ENCODE measurements at regions not wholly inside any gene's neighbourhood (a gene's known extent, or its start where the extent isn't known, plus 50 kb on each side); places are given as distances from the start of the nearest gene placed in this dataset.

DNA sequence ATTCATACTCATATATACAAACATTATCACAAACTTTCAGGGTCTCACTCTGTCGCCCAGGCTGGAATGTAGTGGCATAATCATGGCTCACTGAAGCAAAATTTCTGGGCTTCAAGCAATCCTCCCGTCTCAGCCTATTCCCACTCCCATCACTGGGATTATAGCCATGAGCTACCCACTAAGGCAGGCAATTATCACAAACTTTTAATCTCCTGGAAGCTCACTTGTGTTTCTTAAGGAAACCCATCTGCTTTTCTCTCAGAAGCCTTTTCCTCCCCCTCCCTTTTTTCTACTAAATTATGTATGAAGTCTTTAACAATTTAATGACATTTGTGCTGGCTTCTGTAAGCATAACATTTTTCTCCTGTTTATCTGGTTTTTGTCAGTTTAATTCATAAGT is 170.5 kb downstream of the AREG start:
- Histone ChIP-seq H3K36me3 (no peaks in the 10 kb centered on the region), H3K27me3 (no peaks in the 10 kb centered on the region), H3K4me1 (no peaks in the 10 kb centered on the region), H3K9me3 (no peaks in the 10 kb centered on the region), H3K4me3 (ENCODE audit: low read depth, low read length) (no peak overlapping the region)
- DNase-seq, result no peak
- TF ChIP-seq, protein P1, sequence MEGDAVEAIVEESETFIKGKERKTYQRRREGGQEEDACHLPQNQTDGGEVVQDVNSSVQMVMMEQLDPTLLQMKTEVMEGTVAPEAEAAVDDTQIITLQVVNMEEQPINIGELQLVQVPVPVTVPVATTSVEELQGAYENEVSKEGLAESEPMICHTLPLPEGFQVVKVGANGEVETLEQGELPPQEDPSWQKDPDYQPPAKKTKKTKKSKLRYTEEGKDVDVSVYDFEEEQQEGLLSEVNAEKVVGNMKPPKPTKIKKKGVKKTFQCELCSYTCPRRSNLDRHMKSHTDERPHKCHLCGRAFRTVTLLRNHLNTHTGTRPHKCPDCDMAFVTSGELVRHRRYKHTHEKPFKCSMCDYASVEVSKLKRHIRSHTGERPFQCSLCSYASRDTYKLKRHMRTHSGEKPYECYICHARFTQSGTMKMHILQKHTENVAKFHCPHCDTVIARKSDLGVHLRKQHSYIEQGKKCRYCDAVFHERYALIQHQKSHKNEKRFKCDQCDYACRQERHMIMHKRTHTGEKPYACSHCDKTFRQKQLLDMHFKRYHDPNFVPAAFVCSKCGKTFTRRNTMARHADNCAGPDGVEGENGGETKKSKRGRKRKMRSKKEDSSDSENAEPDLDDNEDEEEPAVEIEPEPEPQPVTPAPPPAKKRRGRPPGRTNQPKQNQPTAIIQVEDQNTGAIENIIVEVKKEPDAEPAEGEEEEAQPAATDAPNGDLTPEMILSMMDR (IDR thresholded peaks at IDR 0.05; ENCODE audit: low read depth, low read length), result no peak

DNA sequence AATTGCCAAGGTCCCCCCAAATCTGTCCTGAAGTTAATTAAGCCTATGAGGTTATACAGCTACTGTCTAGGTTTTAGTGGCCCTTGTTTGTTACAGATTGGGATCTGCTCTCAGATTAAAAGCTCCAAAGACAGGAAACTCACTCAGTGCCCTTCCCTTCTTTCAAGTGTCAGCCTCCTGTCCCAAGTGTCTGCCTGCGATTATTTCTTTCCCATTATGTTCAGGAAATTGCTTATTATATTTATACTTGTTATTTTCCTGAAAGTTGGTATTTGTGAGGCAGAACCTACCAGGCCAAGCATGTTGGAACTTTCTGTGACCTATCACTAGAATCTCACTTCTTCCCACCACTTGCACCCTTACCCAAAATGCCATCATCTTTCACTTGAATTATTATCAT is 173.2 kb downstream of the AREG start:
- TF ChIP-seq, protein P1 (IDR thresholded peaks at IDR 0.05; ENCODE audit: low read depth, low read length), result no peak
- no peak for DNase-seq
- Histone ChIP-seq H3K4me1 (no peaks in the 10 kb centered on the region), H3K27me3 (no peaks in the 10 kb centered on the region), H3K9me3 (no peaks in the 10 kb centered on the region), H3K4me3 (ENCODE audit: low read depth, low read length) (no peak overlapping the region), H3K36me3 (no peaks in the 10 kb centered on the region)

DNA sequence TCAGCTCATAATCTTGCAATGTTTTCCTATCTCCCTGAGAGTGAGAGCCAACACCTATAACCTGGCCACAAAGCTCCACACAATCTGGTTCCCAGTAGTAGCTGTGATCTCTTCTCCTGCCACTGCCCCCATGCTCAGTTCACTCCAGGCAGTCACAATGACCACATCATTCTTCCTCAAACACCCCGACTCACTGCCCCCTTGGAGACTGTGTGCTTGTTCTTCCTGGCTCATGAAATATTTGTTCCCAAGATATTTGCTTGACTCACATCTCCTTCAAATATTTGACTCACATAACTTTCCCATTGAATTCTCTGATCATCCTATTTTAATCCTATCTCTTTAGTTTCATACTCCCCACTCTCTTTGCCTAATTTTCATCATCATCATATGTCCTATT is 173.7 kb downstream of the AREG start:
- DNase-seq, result no peak
- H3K27me3 ChIP-seq, result no peaks in the 10 kb centered on the region
- no peaks in the 10 kb centered on the region for H3K36me3 ChIP-seq
- H3K4me1 ChIP-seq, result no peaks in the 10 kb centered on the region
- H3K9me3 ChIP-seq, result no peaks in the 10 kb centered on the region
- TF ChIP-seq, protein P1 (IDR thresholded peaks at IDR 0.05; ENCODE audit: low read depth, low read length), result no peak
- no peak overlapping the region for H3K4me3 ChIP-seq (ENCODE audit: low read depth, low read length)

DNA sequence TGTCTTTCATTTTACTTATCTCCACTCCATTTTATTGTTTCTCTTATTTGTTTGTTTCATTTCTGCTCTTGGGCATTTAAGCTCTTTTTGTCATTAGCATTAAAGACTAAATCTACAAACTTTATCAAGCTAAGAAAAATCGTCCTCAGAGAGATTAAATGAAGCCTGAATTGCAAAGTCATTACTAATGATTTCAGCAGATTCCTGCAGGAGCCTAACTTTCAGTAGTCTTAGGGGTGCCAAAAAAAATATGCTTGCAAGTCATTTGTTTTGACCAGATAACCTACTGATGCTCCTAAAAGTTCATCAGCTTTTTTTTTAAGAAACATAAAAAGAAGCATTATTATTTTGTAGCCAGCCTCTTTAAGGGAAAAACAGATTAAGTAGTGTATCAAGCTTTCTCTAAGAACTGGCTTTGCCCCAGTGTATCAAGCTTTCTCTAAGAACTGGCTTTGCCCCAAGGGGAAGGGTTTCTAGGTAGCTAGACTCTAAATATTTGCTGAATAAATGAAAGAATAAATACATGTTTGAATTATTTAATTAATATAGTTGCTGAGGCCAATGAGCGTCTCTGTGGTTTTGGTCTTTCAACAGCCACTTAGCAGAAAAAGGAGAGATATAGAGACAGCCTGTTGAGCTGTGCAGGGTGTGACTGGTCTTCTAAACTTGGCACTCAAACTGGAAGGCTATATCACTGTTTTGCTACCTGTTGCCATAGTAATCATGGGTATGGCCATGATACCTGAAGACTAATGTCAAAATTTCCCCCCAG is 174.2 kb downstream of the BTC start:
- H3K4me3 ChIP-seq (ENCODE audit: low read depth, low read length), result no peak overlapping the region
- H3K36me3 ChIP-seq, result no peaks in the 10 kb centered on the region
- TF ChIP-seq, protein P1 (IDR thresholded peaks at IDR 0.05; ENCODE audit: low read depth, low read length), result no peak
- H3K27me3 ChIP-seq, result no peaks in the 10 kb centered on the region
- DNase-seq, result no peak
- no peaks in the 10 kb centered on the region for H3K9me3 ChIP-seq
- no peaks in the 10 kb centered on the region for H3K4me1 ChIP-seq

DNA sequence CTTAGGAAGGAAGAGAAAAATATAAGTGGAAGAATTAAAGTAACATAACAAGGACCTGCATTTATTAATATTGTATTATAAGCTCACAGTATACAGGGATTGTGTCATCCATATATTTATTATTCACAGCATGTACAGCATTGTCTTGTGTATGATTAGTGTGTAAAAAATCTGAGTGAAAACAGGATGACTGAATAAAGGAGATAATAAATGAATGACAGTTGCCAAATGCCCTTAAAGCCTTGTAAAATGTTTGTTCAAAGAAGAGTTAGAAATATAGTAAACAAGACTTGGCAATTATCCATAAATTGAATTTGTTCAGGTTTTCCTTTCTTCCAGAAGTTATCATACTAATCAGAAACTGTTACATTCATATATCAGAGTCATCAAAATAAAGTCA is 172.7 kb downstream of the BTC start:
- no peak for DNase-seq
- H3K4me3 ChIP-seq (ENCODE audit: low read depth, low read length), result no peak overlapping the region
- TF ChIP-seq, protein P1 (IDR thresholded peaks at IDR 0.05; ENCODE audit: low read depth, low read length), result no peak
- H3K36me3 ChIP-seq, result no peaks in the 10 kb centered on the region
- no peaks in the 10 kb centered on the region for H3K27me3 ChIP-seq
- no peaks in the 10 kb centered on the region for H3K9me3 ChIP-seq
- no peaks in the 10 kb centered on the region for H3K4me1 ChIP-seq

DNA sequence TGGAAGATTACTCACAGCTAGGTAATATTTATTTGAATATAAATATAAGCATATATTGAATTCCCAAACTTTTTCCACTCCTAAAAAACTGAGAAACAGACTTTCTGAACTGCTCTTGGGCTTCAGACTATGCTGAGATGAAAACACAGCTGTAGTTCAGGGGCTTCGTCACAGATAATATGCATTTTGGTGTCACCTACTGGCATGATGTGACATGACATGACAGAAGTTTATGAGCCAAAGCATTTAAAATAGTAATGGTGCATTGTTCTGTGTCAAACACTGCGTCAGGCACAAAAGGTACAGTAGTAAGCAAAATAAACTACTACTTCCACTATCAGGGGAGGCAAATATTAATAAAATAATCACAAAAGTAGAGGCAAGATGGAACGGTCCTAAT is 171.3 kb downstream of the BTC start:
- no peaks in the 10 kb centered on the region for H3K9me3 ChIP-seq
- no peaks in the 10 kb centered on the region for H3K36me3 ChIP-seq
- H3K4me1 ChIP-seq, result no peaks in the 10 kb centered on the region
- TF ChIP-seq, protein P1 (IDR thresholded peaks at IDR 0.05; ENCODE audit: low read depth, low read length), result peak; percentile 51
- peak; percentile 9 for DNase-seq
- no peak overlapping the region for H3K4me3 ChIP-seq (ENCODE audit: low read depth, low read length)
- no peaks in the 10 kb centered on the region for H3K27me3 ChIP-seq
